NOMO-1 (cell line): ENCODE measurements at regions not wholly inside any gene's neighbourhood (a gene's known extent, or its start where the extent isn't known, plus 50 kb on each side); places are given as distances from the start of the nearest gene placed in this dataset.
"Not testable (repeated sequence)": the region's sequence is repeated elsewhere in the genome, so short reads cannot be mapped to it uniquely, and the experiment has no call there.

Experiments
- DNase-seq, 2 experiments: peaks; one replicate each; lab custom pipeline; 2025; ENCODE audit not compliant: unreplicated experiment in 2 of 2; lab: John Stamatoyannopoulos, UW

- DNase-seq: not testable (repeated sequence)
Observed at GRCh38 chr17:20731131-20731530, 151.6 kb downstream of the CDRT15L2 start.

DNA sequence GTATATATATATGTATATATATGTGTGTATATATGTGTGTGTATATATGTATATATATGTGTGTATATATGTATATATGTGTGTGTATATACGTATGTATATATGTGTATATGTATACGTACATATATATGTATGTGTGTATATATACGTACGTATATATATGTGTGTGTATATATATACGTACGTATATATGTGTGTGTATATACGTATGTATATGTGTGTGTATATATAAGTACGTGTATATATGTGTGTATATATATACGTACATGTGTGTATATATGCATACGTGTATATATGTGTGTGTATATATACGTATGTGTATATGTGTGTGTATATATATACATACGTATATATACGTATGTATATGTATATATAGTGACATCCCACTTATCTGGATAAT is 154.4 kb downstream of the CDRT15L2 start:
- no peak for DNase-seq

DNA sequence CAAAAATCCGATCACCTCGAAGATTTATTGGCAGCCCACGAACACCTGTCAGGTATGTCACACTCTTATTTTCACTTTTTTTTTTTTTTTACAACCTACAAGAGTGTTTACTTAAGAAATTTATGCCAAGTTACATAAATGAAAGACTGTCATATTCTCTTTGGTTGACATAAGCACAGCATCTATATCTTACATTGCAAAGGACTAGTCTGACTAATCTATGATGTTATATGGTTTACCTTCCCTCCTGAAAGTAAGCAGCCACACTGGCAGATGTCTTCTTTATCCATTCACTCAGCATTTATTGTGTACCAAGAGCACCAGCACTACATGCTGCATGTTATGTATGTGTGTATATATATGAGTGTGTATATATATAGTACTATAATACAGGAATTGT is 156.3 kb downstream of the CDRT15L2 start:
- no peak for DNase-seq

DNA sequence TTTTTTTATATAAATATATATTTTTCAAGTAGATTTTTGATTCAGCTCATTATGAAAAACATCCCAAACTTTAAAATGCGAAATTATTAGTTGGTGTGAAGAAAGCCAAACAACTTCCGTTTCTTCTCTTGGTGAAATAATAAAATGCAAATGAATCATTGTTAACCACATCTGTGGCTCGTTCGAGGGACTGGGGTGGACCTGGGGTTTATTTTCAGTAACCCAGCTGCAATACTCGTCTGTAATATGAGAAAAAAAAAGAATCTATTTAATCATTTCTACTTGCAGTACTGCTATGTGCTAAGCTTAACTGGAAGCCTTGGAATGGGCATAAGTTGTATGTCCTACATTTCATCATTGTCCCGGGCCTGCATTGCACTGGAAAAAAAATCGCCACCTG is 158.1 kb downstream of the CDRT15L2 start:
- DNase-seq: peak in 1 of 2 experiments; percentile 16

GRCh38 chr17:20771104-20771503 is 191.6 kb downstream of the CDRT15L2 start:
- DNase-seq: no peak

DNA sequence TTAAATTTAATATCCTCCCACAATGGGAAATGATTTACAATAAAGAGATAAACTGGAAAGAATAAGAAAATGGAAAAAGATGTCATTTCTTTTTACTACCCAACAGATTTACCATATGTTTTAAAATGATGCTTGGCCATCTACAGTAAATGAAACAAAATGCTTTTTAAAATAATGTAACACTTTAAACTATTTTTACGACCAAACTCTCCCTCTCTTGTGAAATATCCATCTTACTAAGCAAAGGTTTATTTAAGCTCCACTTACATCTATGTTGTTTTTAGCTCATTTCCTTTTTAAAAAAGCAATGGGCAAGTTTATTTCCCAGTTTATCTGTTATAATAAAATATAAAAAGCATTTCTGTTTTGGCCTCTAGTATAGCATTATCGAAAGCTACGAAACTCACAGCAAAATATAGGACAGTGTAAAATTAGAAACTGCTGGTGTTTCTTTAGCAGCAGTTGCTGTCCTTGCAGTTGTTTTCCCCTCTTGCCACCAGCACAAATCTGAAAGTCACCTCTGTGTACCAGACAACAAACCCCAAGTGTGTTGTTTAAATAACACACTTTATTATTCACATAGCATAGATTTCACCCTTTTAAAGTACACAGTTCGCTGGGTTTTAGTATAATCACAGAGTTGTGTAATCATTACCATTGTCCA is 195.1 kb downstream of the CDRT15L2 start:
- peak in 1 of 2 experiments; percentile 18 for DNase-seq

DNA sequence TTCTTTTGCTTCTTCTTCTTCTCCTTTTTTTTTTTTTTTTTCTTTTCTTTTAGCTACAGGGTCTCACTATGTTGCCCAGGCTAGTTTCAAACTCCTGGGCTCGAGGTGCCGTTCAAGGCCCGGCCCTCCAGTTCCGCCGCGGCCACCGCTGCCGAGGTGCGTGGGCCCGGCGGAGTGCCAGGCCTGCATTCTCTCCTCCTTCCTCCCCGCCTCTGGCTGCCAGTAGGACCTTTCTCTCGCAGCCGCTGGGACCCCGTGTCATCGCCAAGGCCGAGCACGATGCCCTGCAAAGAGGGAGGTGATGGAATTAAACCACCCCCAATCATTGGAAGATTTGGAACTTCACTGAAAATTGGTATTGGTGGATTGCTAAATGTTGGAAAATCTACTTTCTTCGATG is 195.8 kb downstream of the CDRT15L2 start:
- DNase-seq: no peak

DNA sequence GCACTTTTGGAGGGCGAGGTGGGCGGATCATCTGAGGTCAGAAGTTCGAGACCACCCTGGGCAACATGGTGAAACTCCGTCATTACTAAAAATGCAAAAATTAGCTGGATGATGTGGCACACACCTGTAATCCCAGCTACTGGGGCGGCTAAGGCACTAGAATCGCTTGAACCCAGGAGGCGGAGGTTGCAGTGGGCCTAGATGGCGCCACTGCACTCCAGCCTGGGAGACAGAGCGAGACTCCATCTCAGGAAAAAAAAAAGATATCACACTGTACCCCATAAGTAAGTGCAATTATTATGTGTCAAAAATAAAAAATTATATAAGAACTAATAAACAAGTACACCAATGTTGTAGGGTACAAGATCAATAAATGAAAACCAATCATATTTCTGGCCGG is 200.0 kb downstream of the CDRT15L2 start:
- no peak for DNase-seq

DNA sequence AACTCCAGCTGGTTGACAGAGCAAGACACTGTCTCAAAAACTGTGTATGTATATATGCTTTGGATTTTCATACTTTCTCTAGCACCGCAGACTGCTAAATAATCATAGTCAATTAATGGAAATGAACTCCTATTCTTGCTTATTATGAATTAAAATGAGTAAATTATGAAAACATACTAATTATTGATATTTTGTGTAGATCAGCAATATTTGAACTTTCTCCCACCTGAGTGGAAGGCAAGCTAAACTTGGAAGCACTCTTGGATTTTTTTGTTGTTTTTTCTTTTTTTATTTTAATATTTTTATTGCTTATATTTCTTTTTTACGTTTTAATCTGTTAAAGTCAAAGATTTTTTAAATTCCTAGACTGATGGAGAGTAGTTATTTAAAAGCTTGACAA is 201.7 kb downstream of the CDRT15L2 start:
- DNase-seq: no peak

GRCh38 chr17:20781869-20782268 is 202.3 kb downstream of the CDRT15L2 start:
- DNase-seq: not testable (repeated sequence)

- DNase-seq: no peak
Observed at GRCh38 chr17:20783091-20783490, 203.6 kb downstream of the CDRT15L2 start.

GRCh38 chr17:20784100-20784665 is 204.7 kb downstream of the CDRT15L2 start:
- DNase-seq: no peak

DNA sequence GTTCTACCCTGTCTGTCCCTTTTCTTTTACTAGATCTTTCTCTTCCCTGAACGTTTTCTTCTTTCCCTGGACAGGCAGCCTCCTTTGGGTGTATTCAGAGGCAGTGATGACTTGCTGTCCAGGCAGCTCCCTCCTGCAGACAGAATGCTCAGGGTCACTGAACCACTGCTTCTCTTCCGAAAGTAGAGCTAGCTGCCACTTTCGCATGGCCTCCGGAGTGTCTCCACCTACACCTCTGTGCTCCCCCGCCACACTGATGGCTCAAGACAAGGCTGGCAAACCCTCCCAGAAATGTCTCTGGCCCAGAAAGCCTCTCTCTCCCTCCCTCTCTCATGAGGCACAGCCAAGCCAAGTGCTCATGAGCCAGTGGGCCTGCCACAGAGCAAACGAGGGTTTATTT is 207.8 kb downstream of the CDRT15L2 start:
- no peak for DNase-seq

DNA sequence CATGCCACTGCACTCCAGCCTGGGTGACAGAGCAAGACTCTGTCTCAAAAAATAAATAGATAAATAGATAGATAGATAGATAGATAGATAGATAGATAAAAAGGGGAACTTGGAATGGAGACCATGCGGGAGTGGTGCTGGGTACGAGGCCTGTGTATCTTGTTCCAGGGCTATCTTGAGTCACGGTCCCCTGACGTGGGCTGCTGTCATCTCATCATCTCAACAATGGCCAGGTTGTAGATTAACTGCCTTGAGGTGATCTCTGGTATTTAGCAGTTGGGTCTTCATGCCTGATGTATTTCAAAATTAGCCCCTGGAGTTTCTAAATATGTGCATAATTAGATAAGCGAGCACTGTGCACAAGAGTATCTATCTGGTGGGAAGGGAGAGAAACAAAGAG is 212.1 kb downstream of the CDRT15L2 start:
- DNase-seq: no peak

DNA sequence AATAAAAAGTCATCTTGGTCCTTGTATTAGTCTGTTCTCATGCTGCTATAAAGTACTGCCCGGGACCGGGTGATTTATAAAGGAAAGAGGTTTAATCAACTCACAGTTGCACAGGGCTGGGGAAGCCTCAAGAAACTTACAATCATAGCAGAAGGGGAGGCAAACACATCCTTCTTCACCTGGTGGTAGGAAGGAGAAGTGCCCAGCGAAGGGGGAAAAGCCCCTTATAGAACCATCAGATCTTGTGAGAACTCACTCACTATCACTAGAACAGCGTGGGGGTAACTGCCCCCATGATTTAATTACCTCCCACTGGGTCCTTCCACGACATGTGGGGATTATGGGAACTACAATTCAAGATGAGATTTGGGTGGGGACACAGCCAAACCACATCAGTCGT is 215.0 kb downstream of the CDRT15L2 start:
- DNase-seq: not testable (repeated sequence)

- no peak for DNase-seq
Observed at GRCh38 chr17:20797292-20797691, 217.8 kb downstream of the CDRT15L2 start.

DNA sequence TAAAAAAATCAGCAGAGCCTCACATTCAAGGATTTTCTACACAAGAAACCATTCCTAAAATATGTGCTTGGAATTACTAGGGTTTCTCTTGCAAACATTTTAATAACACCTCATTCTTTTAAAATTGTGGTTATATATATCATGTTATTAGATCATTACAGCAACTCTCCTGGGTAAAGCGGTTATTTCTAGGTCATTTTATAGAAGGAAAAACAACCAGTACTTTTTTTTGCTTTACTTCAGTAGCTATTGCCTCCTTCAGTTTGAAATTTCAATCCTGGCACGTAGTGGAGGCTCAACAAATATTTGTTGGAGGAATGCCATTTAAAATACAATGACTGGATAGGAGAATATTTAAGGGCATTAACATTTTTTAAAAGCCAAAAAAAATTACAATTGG is 220.6 kb downstream of the CDRT15L2 start:
- no peak for DNase-seq

- no peak for DNase-seq
Observed at GRCh38 chr17:20805751-20806150, 226.2 kb downstream of the CDRT15L2 start.

DNA sequence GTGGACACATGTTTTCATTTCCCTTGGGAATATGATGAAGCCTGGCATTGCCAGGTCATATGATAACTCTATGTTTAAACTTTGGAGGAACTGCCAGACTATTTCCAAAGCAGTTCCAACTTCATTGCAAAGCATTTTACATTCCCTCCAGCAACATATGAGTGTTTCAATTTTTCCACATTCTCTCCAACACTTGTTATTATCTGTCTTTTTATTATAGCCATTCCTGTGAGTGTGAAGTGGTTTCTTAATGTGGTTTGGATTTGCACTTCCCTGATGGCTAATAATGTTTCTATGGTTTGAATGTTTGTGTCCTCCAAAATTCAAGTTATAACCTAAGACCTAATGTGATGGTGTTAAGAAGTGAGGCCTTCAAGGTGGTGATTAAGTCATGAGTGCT is 228.0 kb downstream of the CDRT15L2 start:
- DNase-seq: not testable (repeated sequence)

GRCh38 chr17:20815410-20815809 is 227.4 kb downstream of the USP22 start:
- DNase-seq: not testable (repeated sequence)

- DNase-seq: no peak
Observed at GRCh38 chr17:20823905-20824304, 218.9 kb downstream of the USP22 start.

GRCh38 chr17:20825539-20825938 is 217.3 kb downstream of the USP22 start:
- DNase-seq: peak; percentile 64 to 94

GRCh38 chr17:20840453-20840852 is 202.4 kb downstream of the USP22 start:
- peak; percentile 31 to 36 for DNase-seq
